ENCODE measurements at regions not wholly inside any gene's neighbourhood (a gene's known extent, or its start where the extent isn't known, plus 50 kb on each side); places are given as distances from the start of the nearest gene placed in this dataset.
"Not testable (repeated sequence)": the region's sequence is repeated elsewhere in the genome, so short reads cannot be mapped to it uniquely, and the experiment has no call there.

- DNase-seq (ENCODE audit: low read depth): no peak
Observed at GRCh38 chr2:35125871-35126270, 1229.7 kb upstream of the CRIM1 start.

- no peak for DNase-seq (ENCODE audit: low read depth)
Observed at GRCh38 chr2:35125278-35125677, 1230.3 kb upstream of the CRIM1 start.

GRCh38 chr2:35116151-35116550 is 1239.4 kb upstream of the CRIM1 start:
- no peak for DNase-seq (ENCODE audit: low read depth)

GRCh38 chr2:35114765-35115164 is 1240.8 kb upstream of the CRIM1 start:
- DNase-seq (ENCODE audit: low read depth): no peak

- DNase-seq (ENCODE audit: low read depth): not testable (repeated sequence)
Observed at GRCh38 chr2:35112367-35112766, 1243.2 kb upstream of the CRIM1 start.

GRCh38 chr2:35104309-35104708 is 1251.3 kb upstream of the CRIM1 start:
- no peak for DNase-seq (ENCODE audit: low read depth)

- no peak for DNase-seq (ENCODE audit: low read depth)
Observed at GRCh38 chr2:35099342-35099741, 1256.2 kb upstream of the CRIM1 start.

GRCh38 chr2:35082072-35082471 is 1273.5 kb upstream of the CRIM1 start:
- no peak for DNase-seq (ENCODE audit: low read depth)

- no peak for DNase-seq (ENCODE audit: low read depth)
Observed at GRCh38 chr2:35081622-35082015, 1274.0 kb upstream of the CRIM1 start.

- DNase-seq (ENCODE audit: low read depth): no peak
Observed at GRCh38 chr2:35081001-35081621, 1274.5 kb upstream of the CRIM1 start.

- no peak for DNase-seq (ENCODE audit: low read depth)
Observed at GRCh38 chr2:35080231-35080910, 1275.2 kb upstream of the CRIM1 start.

GRCh38 chr2:35067420-35067819 is 1288.2 kb upstream of the CRIM1 start:
- DNase-seq (ENCODE audit: low read depth): no peak

- DNase-seq (ENCODE audit: low read depth): no peak
Observed at GRCh38 chr2:35063836-35064235, 1291.7 kb upstream of the CRIM1 start.

GRCh38 chr2:35035883-35036282 is 1319.7 kb upstream of the CRIM1 start:
- no peak for DNase-seq (ENCODE audit: low read depth)

GRCh38 chr2:35033748-35034147 is 1321.8 kb upstream of the CRIM1 start:
- no peak for DNase-seq (ENCODE audit: low read depth)

- no peak for DNase-seq (ENCODE audit: low read depth)
Observed at GRCh38 chr2:35023545-35023944, 1332.0 kb upstream of the CRIM1 start.

- DNase-seq (ENCODE audit: low read depth): no peak
Observed at GRCh38 chr2:35000453-35000852, 1355.1 kb upstream of the CRIM1 start.

- no peak for DNase-seq (ENCODE audit: low read depth)
Observed at GRCh38 chr2:34998741-34999140, 1356.8 kb upstream of the CRIM1 start.

GRCh38 chr2:34997779-34998178 is 1357.8 kb upstream of the CRIM1 start:
- DNase-seq (ENCODE audit: low read depth): no peak

GRCh38 chr2:34995196-34995595 is 1360.4 kb upstream of the CRIM1 start:
- no peak for DNase-seq (ENCODE audit: low read depth)

GRCh38 chr2:34991508-34992274 is 1363.9 kb upstream of the CRIM1 start:
- no peak for DNase-seq (ENCODE audit: low read depth)

- DNase-seq (ENCODE audit: low read depth): no peak
Observed at GRCh38 chr2:34985474-34985873, 1370.1 kb upstream of the CRIM1 start.

GRCh38 chr2:34980689-34981088 is 1374.9 kb upstream of the CRIM1 start:
- no peak for DNase-seq (ENCODE audit: low read depth)

All from T follicular helper cell (primary cell).